ENCODE measurements at regions not wholly inside any gene's neighbourhood (a gene's known extent, or its start where the extent isn't known, plus 50 kb on each side); places are given as distances from the start of the nearest gene placed in this dataset.

GRCh38 chr2:237231593-237231992 lies 145.9 kb downstream of the COPS8 start:
- TF ChIP-seq CTCF (IDR thresholded peaks at IDR 0.05) = no peak
- no peaks in the 10 kb centered on the region for H3K9me3 ChIP-seq
- H3K27me3 ChIP-seq = peaks cover 16% of the 10 kb centered on the region
- no peaks in the 10 kb centered on the region for H3K4me1 ChIP-seq (ENCODE audit: control insufficient read depth in 1 of 2, insufficient read depth in 1 of 2, low read depth in 1 of 2, low read length in 1 of 2)
- no peak overlapping the region for H3K27ac ChIP-seq
- H3K36me3 ChIP-seq = no peaks in the 10 kb centered on the region
- no peak overlapping the region for H3K4me3 ChIP-seq (ENCODE audit: low read depth in 1 of 2, low read length in 1 of 2)

GRCh38 chr2:237232166-237232565 lies 146.5 kb downstream of the COPS8 start:
- Histone ChIP-seq H3K4me1 (ENCODE audit: control insufficient read depth in 1 of 2, insufficient read depth in 1 of 2, low read depth in 1 of 2, low read length in 1 of 2) (no peaks in the 10 kb centered on the region), H3K27me3 (peaks cover 14% of the 10 kb centered on the region), H3K9me3 (no peaks in the 10 kb centered on the region), H3K36me3 (no peaks in the 10 kb centered on the region), H3K27ac (no peak overlapping the region), H3K4me3 (ENCODE audit: low read depth in 1 of 2, low read length in 1 of 2) (no peak overlapping the region)
- no peak for TF ChIP-seq CTCF (IDR thresholded peaks at IDR 0.05)

- H3K9me3 ChIP-seq = no peaks in the 10 kb centered on the region
- H3K27me3 ChIP-seq = peaks cover 3% of the 10 kb centered on the region
- H3K4me1 ChIP-seq (ENCODE audit: control insufficient read depth in 1 of 2, insufficient read depth in 1 of 2, low read depth in 1 of 2, low read length in 1 of 2) = no peaks in the 10 kb centered on the region
- H3K4me3 ChIP-seq (ENCODE audit: low read depth in 1 of 2, low read length in 1 of 2) = no peak overlapping the region
- H3K27ac ChIP-seq = no peak overlapping the region
- no peaks in the 10 kb centered on the region for H3K36me3 ChIP-seq
- TF ChIP-seq CTCF (IDR thresholded peaks at IDR 0.05) = no peak
Observed at GRCh38 chr2:237234268-237234667, 148.6 kb downstream of the COPS8 start.

GRCh38 chr2:237235383-237236095 lies 149.8 kb downstream of the COPS8 start:
- no peaks in the 10 kb centered on the region for H3K36me3 ChIP-seq
- H3K27me3 ChIP-seq = peaks cover 3% of the 10 kb centered on the region
- no peak for TF ChIP-seq CTCF (IDR thresholded peaks at IDR 0.05)
- no peak overlapping the region for H3K27ac ChIP-seq
- peaks cover 3% of the 10 kb centered on the region for H3K9me3 ChIP-seq
- H3K4me1 ChIP-seq (ENCODE audit: control insufficient read depth in 1 of 2, insufficient read depth in 1 of 2, low read depth in 1 of 2, low read length in 1 of 2) = no peaks in the 10 kb centered on the region
- no peak overlapping the region for H3K4me3 ChIP-seq (ENCODE audit: low read depth in 1 of 2, low read length in 1 of 2)

GRCh38 chr2:237236188-237236587 lies 150.5 kb downstream of the COPS8 start:
- H3K9me3 ChIP-seq = peaks cover 6% of the 10 kb centered on the region
- H3K27me3 ChIP-seq = peaks cover 3% of the 10 kb centered on the region
- no peaks in the 10 kb centered on the region for H3K4me1 ChIP-seq (ENCODE audit: control insufficient read depth in 1 of 2, insufficient read depth in 1 of 2, low read depth in 1 of 2, low read length in 1 of 2)
- no peaks in the 10 kb centered on the region for H3K36me3 ChIP-seq
- no peak overlapping the region for H3K27ac ChIP-seq
- no peak overlapping the region for H3K4me3 ChIP-seq (ENCODE audit: low read depth in 1 of 2, low read length in 1 of 2)
- no peak for TF ChIP-seq CTCF (IDR thresholded peaks at IDR 0.05)
